ENCODE measurements at regions not wholly inside any gene's neighbourhood (a gene's known extent, or its start where the extent isn't known, plus 50 kb on each side); places are given as distances from the start of the nearest gene placed in this dataset.

DNA sequence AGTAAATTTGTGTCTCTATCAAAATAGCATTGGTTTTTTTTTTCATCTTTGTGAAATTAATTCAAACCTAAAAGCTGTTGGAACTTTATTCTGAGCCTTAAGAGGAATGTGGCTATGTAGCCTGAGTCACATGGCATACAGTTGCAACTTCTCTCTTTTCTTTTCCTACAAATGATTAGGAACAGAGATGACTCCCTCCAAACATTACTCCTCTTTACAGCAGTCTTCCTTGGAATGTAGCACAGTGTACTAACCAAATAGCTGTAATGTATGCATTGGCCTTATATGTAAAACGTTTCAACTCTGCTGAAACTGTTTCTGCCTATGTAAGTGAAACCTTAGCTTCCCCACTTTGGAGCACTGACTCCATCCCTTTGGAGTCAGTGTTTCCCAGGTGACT lies 100.9 kb upstream of the MAP1B start:
- TF ChIP-seq POLR2A (IDR thresholded peaks at IDR 0.05) (no peak), POLR2AphosphoS5 (IDR thresholded peaks at IDR 0.05) (no peak)

All from suprapubic skin (tissue), 4 donors.